Transverse colon (tissue), 4 donors: ENCODE measurements at regions not wholly inside any gene's neighbourhood (a gene's known extent, or its start where the extent isn't known, plus 50 kb on each side); places are given as distances from the start of the nearest gene placed in this dataset.

Experiments used
- DNase-seq: peaks from one replicate; pipeline ENCODE4 v3.0.0-alpha.2; 2019
- H3K27ac ChIP-seq, 4 donors: fragments of 200-600 bp; sonication (generic); 2 replicates each; pipeline ENCODE4 v1.5.1; 2016 to 2018; ENCODE audit warnings: inconsistent platforms in 4 of 4
- H3K27me3 ChIP-seq: fragments of 200-600 bp; sonication (generic); 2 replicates; pipeline ENCODE4 v1.5.1; 2017; ENCODE audit warnings: inconsistent platforms
- H3K36me3 ChIP-seq, 4 donors: fragments of 200-600 bp; sonication (generic); 2 replicates each; pipeline ENCODE4 v1.5.1; 2017 to 2019; ENCODE audit warnings: inconsistent platforms in 4 of 4
- H3K4me1 ChIP-seq, 4 donors: fragments of 200-600 bp; sonication (generic); 2 replicates each; pipeline ENCODE4 v1.5.1; 2017 to 2020; ENCODE audit warnings: inconsistent platforms in 4 of 4
- H3K4me3 ChIP-seq, 4 donors: fragments of 200-600 bp; sonication (generic); 1 replicate in 1 of 4; 2 replicates in 3 of 4; pipeline versions ENCODE4 v1.5.1 to v1.6.1; 2017 to 2019; ENCODE audit warnings: inconsistent platforms in 4 of 4
- H3K9me3 ChIP-seq, 2 donors: fragments of 200-600 bp; sonication (generic); 2 replicates each; pipeline ENCODE4 v1.5.1; 2017 to 2019; ENCODE audit warnings: inconsistent platforms in 2 of 2
- CTCF ChIP-seq, 5 experiments: fragments of 200-600 bp in 3 of 5; fragments of 450-650 bp in 2 of 5; sonication (generic) in 3 of 5; IDR thresholded peaks; 1 replicate in 2 of 5; 2 replicates in 3 of 5; pipeline ENCODE4 v1.5.1; 2016 to 2017; ENCODE audit warnings: antibody characterized with exemption in 5 of 5, inconsistent platforms in 3 of 5, mild to moderate bottlenecking in 2 of 5, moderate library complexity in 1 of 5
- EP300 ChIP-seq: sonication (generic); formaldehyde crosslinking; IDR thresholded peaks from one replicate; pipeline ENCODE4 v1.6.1; 2017; ENCODE audit warnings: antibody characterized with exemption, low read depth
- POLR2A ChIP-seq: fragments of 450-650 bp; IDR thresholded peaks from one replicate; pipeline ENCODE4 v1.6.1; 2016; ENCODE audit warnings: antibody characterized with exemption, mild to moderate bottlenecking, moderate library complexity
- POLR2AphosphoS5 ChIP-seq, 3 donors: sonication (generic); formaldehyde crosslinking; IDR thresholded peaks; one replicate each; pipeline ENCODE4 v1.6.1; 2016; ENCODE audit warnings: antibody characterized with exemption in 3 of 3
- WGBS, 2 donors: methylation state at CpG; one replicate each; pipeline ENCODE4 v1.1.5; 2018; ENCODE audit warnings: low coverage in 1 of 2; 5-methylcytosine and 5-hydroxymethylcytosine counted together
- in situ Hi-C, 4 donors: fragments of 200-750 bp; cut with MboI; loops; one replicate each; pipeline versions ENCODE4 v1.15.0 to v1.15.1; 2017; ENCODE audit warnings: low sequenced_read_pairs in 3 of 4, low pct_ligation_motif_present in 1 of 4, low pct_unique_long_range_greater_than_20kb in 1 of 4
- intact Hi-C: fragments of 100-400 bp; cut with DNase I; formaldehyde crosslinking; loops from one replicate; pipeline ENCODE4 v1.15.1; 2023; ENCODE audit warnings: low total_unique reads

GRCh38 chr6:25133568-25133967 lies 145.6 kb upstream of the CARMIL1 start:
- intact Hi-C loops (no loop called here), in situ Hi-C loops (no loop called here)
- Histone ChIP-seq H3K36me3 (peaks cover 0 to 7% (median 0%) of the 10 kb centered on the region in 4 donors), H3K27me3 (no peaks in the 10 kb centered on the region), H3K4me3 (no peak overlapping the region), H3K9me3 (peaks cover 5 to 7% of the 10 kb centered on the region in 2 donors), H3K4me1 (peaks cover 0 to 50% (median 7%) of the 10 kb centered on the region in 4 donors), H3K27ac (peak overlapping the region in 3 of 4 donors; percentile 14 to 91 (median 33))
- WGBS, 2 donors, result 65% methylated on average over 1 of the region's 1 CpG; no CpG with 5 or more reads in 1 of the 2 donors
- TF ChIP-seq CTCF (IDR thresholded peaks at IDR 0.05) (no peak), EP300 (no peak), POLR2A (no peak), POLR2AphosphoS5 (IDR thresholded peaks at IDR 0.05) (no peak)
- DNase-seq, result no peak

GRCh38 chr6:25136854-25137253 lies 142.3 kb upstream of the CARMIL1 start:
- no peak for DNase-seq
- 31 to 57% methylated on average over 1 to 3 of the region's 3 CpGs for WGBS, 2 donors
- Histone ChIP-seq H3K27me3 (no peaks in the 10 kb centered on the region), H3K4me3 (peak overlapping the region in 2 of 4 donors; percentile 9 to 54), H3K9me3 (peaks cover 5 to 7% of the 10 kb centered on the region in 2 donors), H3K4me1 (peaks cover 0 to 46% (median 6%) of the 10 kb centered on the region in 4 donors), H3K36me3 (peaks cover 0 to 7% (median 0%) of the 10 kb centered on the region in 4 donors), H3K27ac (peak overlapping the region; percentile 85 to 91 (median 88))
- TF ChIP-seq CTCF (IDR thresholded peaks at IDR 0.05) (no peak), EP300 (no peak), POLR2A (no peak), POLR2AphosphoS5 (IDR thresholded peaks at IDR 0.05) (no peak)
- intact Hi-C loops (no loop called here), in situ Hi-C loops (no loop called here)

DNA sequence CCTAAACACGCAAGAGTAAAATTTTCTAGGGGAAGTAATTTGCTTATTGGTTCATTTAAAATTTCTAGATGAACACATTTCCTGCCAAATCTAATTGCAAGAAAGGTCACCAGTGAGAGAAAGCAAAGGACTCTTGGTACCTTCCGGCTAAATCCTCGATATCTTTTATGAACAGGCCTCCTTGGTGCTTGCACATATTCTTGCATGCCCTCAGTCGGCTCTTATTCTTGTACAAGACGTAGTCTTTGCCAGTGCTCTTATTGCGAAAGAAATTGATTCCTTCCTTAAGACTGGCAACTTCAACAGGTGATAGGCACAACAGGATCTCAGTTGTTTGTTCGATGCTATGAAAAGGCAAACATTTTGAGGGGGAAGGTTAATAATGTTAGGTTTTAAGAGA lies 141.7 kb upstream of the CARMIL1 start:
- Histone ChIP-seq H3K4me3 (peak overlapping the region in 3 of 4 donors; percentile 29 to 54 (median 31)), H3K4me1 (peaks cover 0 to 40% (median 6%) of the 10 kb centered on the region in 4 donors), H3K9me3 (peaks cover 5 to 7% of the 10 kb centered on the region in 2 donors), H3K36me3 (peaks cover 0 to 7% (median 0%) of the 10 kb centered on the region in 4 donors), H3K27me3 (no peaks in the 10 kb centered on the region), H3K27ac (peak overlapping the region; percentile 85 to 91 (median 88))
- WGBS, 2 donors, result 55 to 62% methylated on average over 7 of the region's 7 CpGs
- TF ChIP-seq POLR2AphosphoS5 (IDR thresholded peaks at IDR 0.05) (no peak), EP300 (no peak), POLR2A (no peak), CTCF (IDR thresholded peaks at IDR 0.05) (no peak)
- intact Hi-C loops, result no loop called here
- in situ Hi-C loops, result no loop called here
- DNase-seq, result no peak

- 18 to 28% methylated on average over 5 of the region's 5 CpGs for WGBS, 2 donors
- intact Hi-C loops (no loop called here), in situ Hi-C loops (no loop called here)
These were observed 141.3 kb upstream of the CARMIL1 start for GRCh38 chr6:25137916-25138232.

More at GRCh38 chr6:25137916-25138232, 141.3 kb upstream of the CARMIL1 start:
- DNase-seq, result no peak
- Histone ChIP-seq H3K27me3 (no peaks in the 10 kb centered on the region), H3K27ac (peak overlapping the region; percentile 85 to 91 (median 88)), H3K4me3 (peak overlapping the region; percentile 16 to 54 (median 30)), H3K9me3 (peaks cover 5 to 7% of the 10 kb centered on the region in 2 donors), H3K4me1 (peaks cover 0 to 40% (median 6%) of the 10 kb centered on the region in 4 donors), H3K36me3 (peaks cover 0 to 7% (median 0%) of the 10 kb centered on the region in 4 donors)
- TF ChIP-seq EP300, result no peak
- TF ChIP-seq CTCF (IDR thresholded peaks at IDR 0.05), result no peak
- no peak for TF ChIP-seq POLR2AphosphoS5 (IDR thresholded peaks at IDR 0.05)
- TF ChIP-seq POLR2A, result no peak
